NCI-H524 treated with DMSO at 0.1 percent for 48 hours (cell line): ENCODE measurements at regions not wholly inside any gene's neighbourhood (a gene's known extent, or its start where the extent isn't known, plus 50 kb on each side); places are given as distances from the start of the nearest gene placed in this dataset.

Source experiments
- DNase-seq: peaks from one replicate; lab custom pipeline; 2025; lab: John Stamatoyannopoulos, UW

GRCh38 chr2:121018136-121019061 lies 266.6 kb downstream of the TFCP2L1 start:
- DNase-seq, result no peak

GRCh38 chr2:121019071-121019470 lies 265.9 kb downstream of the TFCP2L1 start:
- DNase-seq, result no peak

- no peak for DNase-seq
Measured at GRCh38 chr2:121019756-121020155, 265.2 kb downstream of the TFCP2L1 start.

GRCh38 chr2:121021685-121022084 lies 263.3 kb downstream of the TFCP2L1 start:
- DNase-seq, result no peak

GRCh38 chr2:121028577-121028976 lies 256.4 kb downstream of the TFCP2L1 start:
- DNase-seq, result no peak

GRCh38 chr2:121030523-121030922 lies 254.5 kb downstream of the TFCP2L1 start:
- DNase-seq, result no peak

GRCh38 chr2:121031568-121032340 lies 253.2 kb downstream of the TFCP2L1 start:
- DNase-seq, result no peak

GRCh38 chr2:121033461-121033996 lies 251.5 kb downstream of the TFCP2L1 start:
- no peak for DNase-seq

GRCh38 chr2:121034551-121034950 lies 250.5 kb downstream of the TFCP2L1 start:
- DNase-seq, result no peak

GRCh38 chr2:121036226-121036692 lies 248.7 kb downstream of the TFCP2L1 start:
- DNase-seq, result no peak

- DNase-seq, result no peak
Measured at GRCh38 chr2:121037480-121037879, 247.5 kb downstream of the TFCP2L1 start.

- no peak for DNase-seq
Measured at GRCh38 chr2:121038031-121038430, 247.0 kb downstream of the TFCP2L1 start.

GRCh38 chr2:121038431-121038830 lies 246.6 kb downstream of the TFCP2L1 start:
- DNase-seq, result no peak

GRCh38 chr2:121038891-121039616 lies 245.9 kb downstream of the TFCP2L1 start:
- DNase-seq, result peak; percentile 71

GRCh38 chr2:121039679-121040078 lies 245.3 kb downstream of the TFCP2L1 start:
- DNase-seq, result no peak

- DNase-seq, result no peak
Measured at GRCh38 chr2:121041516-121041915, 243.5 kb downstream of the TFCP2L1 start.

GRCh38 chr2:121043061-121043826 lies 241.8 kb downstream of the TFCP2L1 start:
- no peak for DNase-seq

GRCh38 chr2:121043827-121044222 lies 241.2 kb downstream of the TFCP2L1 start:
- DNase-seq, result no peak

GRCh38 chr2:121044412-121044811 lies 240.6 kb downstream of the TFCP2L1 start:
- no peak for DNase-seq

- DNase-seq, result no peak
Measured at GRCh38 chr2:121045245-121045644, 239.8 kb downstream of the TFCP2L1 start.

- DNase-seq, result no peak
Measured at GRCh38 chr2:121046335-121046734, 238.7 kb downstream of the TFCP2L1 start.
